ENCODE measurements at regions not wholly inside any gene's neighbourhood (a gene's known extent, or its start where the extent isn't known, plus 50 kb on each side); places are given as distances from the start of the nearest gene placed in this dataset.

GRCh38 chr18:8996771-8997432, 105.6 kb upstream of the NDUFV2 start (continued):
- TF ChIP-seq NANOG (IDR thresholded peaks at IDR 0.05; ENCODE audit: insufficient read depth, low read depth, low read length, poor library complexity, severe bottlenecking), result no peak
- no peak for TF ChIP-seq SRF (IDR thresholded peaks at IDR 0.05; ENCODE audit: low read depth, low read length)
- TF ChIP-seq, protein P1, sequence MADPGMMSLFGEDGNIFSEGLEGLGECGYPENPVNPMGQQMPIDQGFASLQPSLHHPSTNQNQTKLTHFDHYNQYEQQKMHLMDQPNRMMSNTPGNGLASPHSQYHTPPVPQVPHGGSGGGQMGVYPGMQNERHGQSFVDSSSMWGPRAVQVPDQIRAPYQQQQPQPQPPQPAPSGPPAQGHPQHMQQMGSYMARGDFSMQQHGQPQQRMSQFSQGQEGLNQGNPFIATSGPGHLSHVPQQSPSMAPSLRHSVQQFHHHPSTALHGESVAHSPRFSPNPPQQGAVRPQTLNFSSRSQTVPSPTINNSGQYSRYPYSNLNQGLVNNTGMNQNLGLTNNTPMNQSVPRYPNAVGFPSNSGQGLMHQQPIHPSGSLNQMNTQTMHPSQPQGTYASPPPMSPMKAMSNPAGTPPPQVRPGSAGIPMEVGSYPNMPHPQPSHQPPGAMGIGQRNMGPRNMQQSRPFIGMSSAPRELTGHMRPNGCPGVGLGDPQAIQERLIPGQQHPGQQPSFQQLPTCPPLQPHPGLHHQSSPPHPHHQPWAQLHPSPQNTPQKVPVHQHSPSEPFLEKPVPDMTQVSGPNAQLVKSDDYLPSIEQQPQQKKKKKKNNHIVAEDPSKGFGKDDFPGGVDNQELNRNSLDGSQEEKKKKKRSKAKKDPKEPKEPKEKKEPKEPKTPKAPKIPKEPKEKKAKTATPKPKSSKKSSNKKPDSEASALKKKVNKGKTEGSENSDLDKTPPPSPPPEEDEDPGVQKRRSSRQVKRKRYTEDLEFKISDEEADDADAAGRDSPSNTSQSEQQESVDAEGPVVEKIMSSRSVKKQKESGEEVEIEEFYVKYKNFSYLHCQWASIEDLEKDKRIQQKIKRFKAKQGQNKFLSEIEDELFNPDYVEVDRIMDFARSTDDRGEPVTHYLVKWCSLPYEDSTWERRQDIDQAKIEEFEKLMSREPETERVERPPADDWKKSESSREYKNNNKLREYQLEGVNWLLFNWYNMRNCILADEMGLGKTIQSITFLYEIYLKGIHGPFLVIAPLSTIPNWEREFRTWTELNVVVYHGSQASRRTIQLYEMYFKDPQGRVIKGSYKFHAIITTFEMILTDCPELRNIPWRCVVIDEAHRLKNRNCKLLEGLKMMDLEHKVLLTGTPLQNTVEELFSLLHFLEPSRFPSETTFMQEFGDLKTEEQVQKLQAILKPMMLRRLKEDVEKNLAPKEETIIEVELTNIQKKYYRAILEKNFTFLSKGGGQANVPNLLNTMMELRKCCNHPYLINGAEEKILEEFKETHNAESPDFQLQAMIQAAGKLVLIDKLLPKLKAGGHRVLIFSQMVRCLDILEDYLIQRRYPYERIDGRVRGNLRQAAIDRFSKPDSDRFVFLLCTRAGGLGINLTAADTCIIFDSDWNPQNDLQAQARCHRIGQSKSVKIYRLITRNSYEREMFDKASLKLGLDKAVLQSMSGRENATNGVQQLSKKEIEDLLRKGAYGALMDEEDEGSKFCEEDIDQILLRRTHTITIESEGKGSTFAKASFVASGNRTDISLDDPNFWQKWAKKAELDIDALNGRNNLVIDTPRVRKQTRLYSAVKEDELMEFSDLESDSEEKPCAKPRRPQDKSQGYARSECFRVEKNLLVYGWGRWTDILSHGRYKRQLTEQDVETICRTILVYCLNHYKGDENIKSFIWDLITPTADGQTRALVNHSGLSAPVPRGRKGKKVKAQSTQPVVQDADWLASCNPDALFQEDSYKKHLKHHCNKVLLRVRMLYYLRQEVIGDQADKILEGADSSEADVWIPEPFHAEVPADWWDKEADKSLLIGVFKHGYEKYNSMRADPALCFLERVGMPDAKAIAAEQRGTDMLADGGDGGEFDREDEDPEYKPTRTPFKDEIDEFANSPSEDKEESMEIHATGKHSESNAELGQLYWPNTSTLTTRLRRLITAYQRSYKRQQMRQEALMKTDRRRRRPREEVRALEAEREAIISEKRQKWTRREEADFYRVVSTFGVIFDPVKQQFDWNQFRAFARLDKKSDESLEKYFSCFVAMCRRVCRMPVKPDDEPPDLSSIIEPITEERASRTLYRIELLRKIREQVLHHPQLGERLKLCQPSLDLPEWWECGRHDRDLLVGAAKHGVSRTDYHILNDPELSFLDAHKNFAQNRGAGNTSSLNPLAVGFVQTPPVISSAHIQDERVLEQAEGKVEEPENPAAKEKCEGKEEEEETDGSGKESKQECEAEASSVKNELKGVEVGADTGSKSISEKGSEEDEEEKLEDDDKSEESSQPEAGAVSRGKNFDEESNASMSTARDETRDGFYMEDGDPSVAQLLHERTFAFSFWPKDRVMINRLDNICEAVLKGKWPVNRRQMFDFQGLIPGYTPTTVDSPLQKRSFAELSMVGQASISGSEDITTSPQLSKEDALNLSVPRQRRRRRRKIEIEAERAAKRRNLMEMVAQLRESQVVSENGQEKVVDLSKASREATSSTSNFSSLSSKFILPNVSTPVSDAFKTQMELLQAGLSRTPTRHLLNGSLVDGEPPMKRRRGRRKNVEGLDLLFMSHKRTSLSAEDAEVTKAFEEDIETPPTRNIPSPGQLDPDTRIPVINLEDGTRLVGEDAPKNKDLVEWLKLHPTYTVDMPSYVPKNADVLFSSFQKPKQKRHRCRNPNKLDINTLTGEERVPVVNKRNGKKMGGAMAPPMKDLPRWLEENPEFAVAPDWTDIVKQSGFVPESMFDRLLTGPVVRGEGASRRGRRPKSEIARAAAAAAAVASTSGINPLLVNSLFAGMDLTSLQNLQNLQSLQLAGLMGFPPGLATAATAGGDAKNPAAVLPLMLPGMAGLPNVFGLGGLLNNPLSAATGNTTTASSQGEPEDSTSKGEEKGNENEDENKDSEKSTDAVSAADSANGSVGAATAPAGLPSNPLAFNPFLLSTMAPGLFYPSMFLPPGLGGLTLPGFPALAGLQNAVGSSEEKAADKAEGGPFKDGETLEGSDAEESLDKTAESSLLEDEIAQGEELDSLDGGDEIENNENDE (IDR thresholded peaks at IDR 0.05; ENCODE audit: insufficient replicate concordance, low read length), result no peak
- no peak for TF ChIP-seq KDM5A (IDR thresholded peaks at IDR 0.05; ENCODE audit: low read length)
- TF ChIP-seq, protein P2, sequence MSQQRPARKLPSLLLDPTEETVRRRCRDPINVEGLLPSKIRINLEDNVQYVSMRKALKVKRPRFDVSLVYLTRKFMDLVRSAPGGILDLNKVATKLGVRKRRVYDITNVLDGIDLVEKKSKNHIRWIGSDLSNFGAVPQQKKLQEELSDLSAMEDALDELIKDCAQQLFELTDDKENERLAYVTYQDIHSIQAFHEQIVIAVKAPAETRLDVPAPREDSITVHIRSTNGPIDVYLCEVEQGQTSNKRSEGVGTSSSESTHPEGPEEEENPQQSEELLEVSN (IDR thresholded peaks at IDR 0.05), result no peak
- no peak for TF ChIP-seq TAF1 (IDR thresholded peaks at IDR 0.05; ENCODE audit: low read depth, low read length)
- TF ChIP-seq HDAC6 (IDR thresholded peaks at IDR 0.05; ENCODE audit: low read depth, low read length), result no peak
- TF ChIP-seq NRF1 (IDR thresholded peaks at IDR 0.05; ENCODE audit: low read depth, low read length), result no peak
- TF ChIP-seq EP300 (IDR thresholded peaks at IDR 0.05; ENCODE audit: borderline replicate concordance in 1 of 2, low read depth in 2 of 2, low read length in 2 of 2), result no peak

Measured in H1 (cell line).